ENCODE measurements at regions not wholly inside any gene's neighbourhood (a gene's known extent, or its start where the extent isn't known, plus 50 kb on each side); places are given as distances from the start of the nearest gene placed in this dataset.

DNA sequence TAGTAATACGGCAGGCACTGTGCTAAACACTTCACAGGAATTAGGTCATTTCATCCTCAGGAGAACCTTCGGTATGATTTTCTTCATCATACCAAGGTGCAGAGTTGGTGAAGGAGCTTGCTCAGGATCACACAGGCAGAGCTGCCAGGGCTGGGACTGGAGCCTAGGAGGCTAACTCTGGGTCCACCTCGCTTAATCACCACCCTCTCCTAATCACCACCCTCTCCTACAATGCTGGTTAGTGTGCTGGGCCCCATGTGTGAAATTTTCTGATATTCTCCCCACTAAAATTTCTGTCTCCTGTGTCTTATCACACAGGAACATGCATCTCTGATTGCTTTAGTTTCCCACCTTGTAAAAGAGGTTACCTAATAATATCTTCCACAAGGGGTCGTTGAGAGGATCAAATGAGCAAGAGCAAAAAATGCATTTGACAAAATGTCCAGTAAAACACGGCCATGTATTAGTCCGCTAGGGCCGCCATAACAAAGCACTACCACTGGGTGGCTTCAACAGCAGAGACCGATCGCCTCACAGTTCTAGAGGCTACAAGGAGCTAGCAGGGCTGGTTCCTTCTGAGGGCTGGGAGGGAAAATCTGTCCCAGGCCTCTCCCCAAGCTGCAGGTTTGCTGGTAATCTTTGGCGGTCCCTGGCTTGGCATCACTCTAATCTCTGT, 128.2 kb upstream of the NFIB start:
- TF ChIP-seq, protein P1, sequence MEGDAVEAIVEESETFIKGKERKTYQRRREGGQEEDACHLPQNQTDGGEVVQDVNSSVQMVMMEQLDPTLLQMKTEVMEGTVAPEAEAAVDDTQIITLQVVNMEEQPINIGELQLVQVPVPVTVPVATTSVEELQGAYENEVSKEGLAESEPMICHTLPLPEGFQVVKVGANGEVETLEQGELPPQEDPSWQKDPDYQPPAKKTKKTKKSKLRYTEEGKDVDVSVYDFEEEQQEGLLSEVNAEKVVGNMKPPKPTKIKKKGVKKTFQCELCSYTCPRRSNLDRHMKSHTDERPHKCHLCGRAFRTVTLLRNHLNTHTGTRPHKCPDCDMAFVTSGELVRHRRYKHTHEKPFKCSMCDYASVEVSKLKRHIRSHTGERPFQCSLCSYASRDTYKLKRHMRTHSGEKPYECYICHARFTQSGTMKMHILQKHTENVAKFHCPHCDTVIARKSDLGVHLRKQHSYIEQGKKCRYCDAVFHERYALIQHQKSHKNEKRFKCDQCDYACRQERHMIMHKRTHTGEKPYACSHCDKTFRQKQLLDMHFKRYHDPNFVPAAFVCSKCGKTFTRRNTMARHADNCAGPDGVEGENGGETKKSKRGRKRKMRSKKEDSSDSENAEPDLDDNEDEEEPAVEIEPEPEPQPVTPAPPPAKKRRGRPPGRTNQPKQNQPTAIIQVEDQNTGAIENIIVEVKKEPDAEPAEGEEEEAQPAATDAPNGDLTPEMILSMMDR (IDR thresholded peaks at IDR 0.05) = no peak
- TF ChIP-seq POLR2A (IDR thresholded peaks at IDR 0.05) = no peak

All from lower leg skin (tissue), 3 donors.